ENCODE measurements at regions not wholly inside any gene's neighbourhood (a gene's known extent, or its start where the extent isn't known, plus 50 kb on each side); places are given as distances from the start of the nearest gene placed in this dataset.
"Not testable (repeated sequence)": the region's sequence is repeated elsewhere in the genome, so short reads cannot be mapped to it uniquely, and the experiment has no call there.

- H3K27me3 ChIP-seq; H3K4me3 ChIP-seq; DNase-seq; H3K4me1 ChIP-seq; intact Hi-C loops (cut with DNase I; ENCODE audit: low total_unique reads); H3K36me3 ChIP-seq; H3K27ac ChIP-seq; H3K9me3 ChIP-seq: not testable (repeated sequence)
These were observed 79.9 kb upstream of the KCNJ18 start for GRCh38 chr17:21612123-21613070.

- Histone ChIP-seq H3K27ac (no peak overlapping the region), H3K4me1 (no peaks in the 10 kb centered on the region), H3K4me3 (no peak overlapping the region), H3K9me3 (no peaks in the 10 kb centered on the region), H3K27me3 (no peaks in the 10 kb centered on the region), H3K36me3 (no peaks in the 10 kb centered on the region)
- intact Hi-C loops (cut with DNase I; ENCODE audit: low total_unique reads): no loop called here
- TF ChIP-seq CTCF (IDR thresholded peaks at IDR 0.05): no peak
- no peak for DNase-seq
These were observed 79.3 kb upstream of the KCNJ18 start for GRCh38 chr17:21613071-21613429.

- H3K27me3 ChIP-seq; H3K36me3 ChIP-seq; H3K4me3 ChIP-seq; H3K4me1 ChIP-seq; H3K9me3 ChIP-seq; intact Hi-C loops (cut with DNase I; ENCODE audit: low total_unique reads); DNase-seq; H3K27ac ChIP-seq: not testable (repeated sequence)
These were observed 65.3 kb upstream of the KCNJ18 start for GRCh38 chr17:21626987-21627386.
